VCaP (cell line): ENCODE measurements at regions not wholly inside any gene's neighbourhood (a gene's known extent, or its start where the extent isn't known, plus 50 kb on each side); places are given as distances from the start of the nearest gene placed in this dataset.
A peak's percentile ranks its signal among the peaks of the same experiment; 100 is the strongest.

Source experiments
- H3K27ac ChIP-seq: fragments of 450-650 bp; 2 replicates; pipeline ENCODE4 v1.5.1; 2017
- CTCF ChIP-seq: fragments of 450-650 bp; conservative IDR thresholded peaks from 2 replicates; pipeline ENCODE4 v1.5.1; 2017; ENCODE audit warnings: mild to moderate bottlenecking, moderate library complexity

- peak overlapping the region; percentile 62; the same call in 1 of the 2 replicates for H3K27ac ChIP-seq
- TF ChIP-seq CTCF, result no peak
Measured at GRCh38 chr17:79153367-79154130, 78.9 kb downstream of the ENGASE start.

- no peak for TF ChIP-seq CTCF
- no peak overlapping the region for H3K27ac ChIP-seq
Measured at GRCh38 chr17:79152636-79153035, 78.0 kb downstream of the ENGASE start.

GRCh38 chr17:79152110-79152509 is 77.5 kb downstream of the ENGASE start:
- no peak for TF ChIP-seq CTCF
- no peak overlapping the region for H3K27ac ChIP-seq

GRCh38 chr17:79150799-79151198 is 76.2 kb downstream of the ENGASE start:
- H3K27ac ChIP-seq, result no peak overlapping the region
- TF ChIP-seq CTCF, result no peak

GRCh38 chr17:79150035-79150733 is 75.6 kb downstream of the ENGASE start:
- no peak overlapping the region for H3K27ac ChIP-seq
- TF ChIP-seq CTCF, result no peak

GRCh38 chr17:79148584-79148983 is 74.0 kb downstream of the ENGASE start:
- TF ChIP-seq CTCF, result no peak
- no peak overlapping the region for H3K27ac ChIP-seq

GRCh38 chr17:79147746-79148506 is 73.3 kb downstream of the ENGASE start:
- H3K27ac ChIP-seq, result no peak overlapping the region
- TF ChIP-seq CTCF, result no peak
